Neutrophil (primary cell): ENCODE measurements at regions not wholly inside any gene's neighbourhood (a gene's known extent, or its start where the extent isn't known, plus 50 kb on each side); places are given as distances from the start of the nearest gene placed in this dataset.

Source experiments
- H3K27ac ChIP-seq: fragments of 200-600 bp; sonication (generic); 2 replicates; pipeline ENCODE4 v1.5.1; 2016; ENCODE audit warnings: mild to moderate bottlenecking, moderate library complexity
- H3K27me3 ChIP-seq: fragments of 200-600 bp; sonication (generic); 2 replicates; pipeline ENCODE4 v1.6.0; 2016; ENCODE audit warnings: mild to moderate bottlenecking
- H3K36me3 ChIP-seq: fragments of 200-600 bp; sonication (generic); 2 replicates; pipeline ENCODE4 v1.5.1; 2017
- H3K4me1 ChIP-seq, 2 experiments: fragments of 200-600 bp in 1 of 2; sonication (generic) in 1 of 2; 1 replicate in 1 of 2; 2 replicates in 1 of 2; pipeline versions ENCODE4 v1.5.1 to v1.6.1; 2013 to 2016; ENCODE audit warnings: low read depth in 1 of 2, low read length in 1 of 2, mild to moderate bottlenecking in 1 of 2, moderate library complexity in 1 of 2; ENCODE audit not compliant: control insufficient read depth in 1 of 2, insufficient read depth in 1 of 2
- H3K4me3 ChIP-seq, 2 experiments: fragments of 200-600 bp in 1 of 2; sonication (generic) in 1 of 2; 1 replicate in 1 of 2; 2 replicates in 1 of 2; pipeline ENCODE4 v1.5.1; 2013 to 2016; ENCODE audit warnings: low read depth in 1 of 2, low read length in 1 of 2, mild to moderate bottlenecking in 1 of 2, moderate library complexity in 1 of 2
- H3K9me3 ChIP-seq: fragments of 200-600 bp; sonication (generic); 2 replicates; pipeline ENCODE4 v1.5.1; 2016
- TF ChIP-seq, protein P1 (sequence below): fragments of 200-600 bp; sonication (generic); IDR thresholded peaks from 2 replicates; pipeline ENCODE4 v1.5.1; 2016; ENCODE audit warnings: antibody characterized with exemption

DNA sequence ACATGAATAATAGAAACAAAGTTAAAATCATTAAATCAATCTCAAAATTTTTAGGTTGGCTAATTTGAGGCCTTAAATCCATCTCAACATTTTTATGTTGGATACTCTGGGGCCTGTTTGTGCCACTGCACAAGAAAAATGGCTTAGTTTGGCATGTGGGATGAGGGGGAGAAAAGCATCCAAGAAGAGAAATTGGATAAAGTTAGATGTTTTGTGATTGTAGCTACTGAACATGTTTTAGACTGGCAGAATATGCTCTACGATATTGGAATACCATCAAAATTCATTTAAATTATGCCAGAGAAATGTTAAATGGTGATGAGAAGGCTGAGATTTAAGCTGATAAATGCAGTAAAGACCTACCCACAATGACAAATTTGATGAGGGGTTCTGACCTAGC, 376.9 kb downstream of the CXXC4 start:
- TF ChIP-seq, protein P1, sequence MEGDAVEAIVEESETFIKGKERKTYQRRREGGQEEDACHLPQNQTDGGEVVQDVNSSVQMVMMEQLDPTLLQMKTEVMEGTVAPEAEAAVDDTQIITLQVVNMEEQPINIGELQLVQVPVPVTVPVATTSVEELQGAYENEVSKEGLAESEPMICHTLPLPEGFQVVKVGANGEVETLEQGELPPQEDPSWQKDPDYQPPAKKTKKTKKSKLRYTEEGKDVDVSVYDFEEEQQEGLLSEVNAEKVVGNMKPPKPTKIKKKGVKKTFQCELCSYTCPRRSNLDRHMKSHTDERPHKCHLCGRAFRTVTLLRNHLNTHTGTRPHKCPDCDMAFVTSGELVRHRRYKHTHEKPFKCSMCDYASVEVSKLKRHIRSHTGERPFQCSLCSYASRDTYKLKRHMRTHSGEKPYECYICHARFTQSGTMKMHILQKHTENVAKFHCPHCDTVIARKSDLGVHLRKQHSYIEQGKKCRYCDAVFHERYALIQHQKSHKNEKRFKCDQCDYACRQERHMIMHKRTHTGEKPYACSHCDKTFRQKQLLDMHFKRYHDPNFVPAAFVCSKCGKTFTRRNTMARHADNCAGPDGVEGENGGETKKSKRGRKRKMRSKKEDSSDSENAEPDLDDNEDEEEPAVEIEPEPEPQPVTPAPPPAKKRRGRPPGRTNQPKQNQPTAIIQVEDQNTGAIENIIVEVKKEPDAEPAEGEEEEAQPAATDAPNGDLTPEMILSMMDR: no peak
- H3K27me3 ChIP-seq: no peaks in the 10 kb centered on the region
- H3K4me3 ChIP-seq: no peak overlapping the region
- H3K36me3 ChIP-seq: no peaks in the 10 kb centered on the region
- H3K4me1 ChIP-seq: no peaks in the 10 kb centered on the region
- no peak overlapping the region for H3K27ac ChIP-seq
- no peaks in the 10 kb centered on the region for H3K9me3 ChIP-seq

GRCh38 chr4:104113850-104114249, 380.8 kb downstream of the CXXC4 start:
- Histone ChIP-seq H3K9me3 (no peaks in the 10 kb centered on the region), H3K36me3 (no peaks in the 10 kb centered on the region), H3K4me3 (no peak overlapping the region), H3K4me1 (no peaks in the 10 kb centered on the region), H3K27me3 (no peaks in the 10 kb centered on the region), H3K27ac (no peak overlapping the region)
- TF ChIP-seq, protein P1: no peak

DNA sequence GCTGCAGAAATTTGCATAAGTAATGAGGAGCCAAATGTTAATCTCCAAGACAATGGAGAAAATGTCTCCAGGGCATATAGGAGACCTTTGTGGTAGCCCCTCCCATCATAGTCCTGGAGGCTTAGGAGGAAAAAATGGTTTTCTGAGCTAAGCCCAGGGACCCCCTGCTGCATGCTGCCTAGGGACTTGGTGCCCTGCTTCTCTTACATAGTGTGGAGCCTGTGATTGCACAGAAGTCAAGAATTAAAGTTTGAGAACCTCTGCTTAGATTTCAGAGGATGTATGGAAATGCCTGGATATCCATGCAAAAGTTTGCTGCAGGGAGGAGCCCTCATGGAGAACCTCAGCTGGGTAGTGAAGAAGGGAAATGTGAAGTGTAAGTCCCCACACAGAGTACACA, 379.4 kb upstream of the TACR3 start:
- TF ChIP-seq, protein P1: no peak
- Histone ChIP-seq H3K9me3 (no peaks in the 10 kb centered on the region), H3K27ac (no peak overlapping the region), H3K4me1 (no peaks in the 10 kb centered on the region), H3K27me3 (no peaks in the 10 kb centered on the region), H3K4me3 (no peak overlapping the region), H3K36me3 (no peaks in the 10 kb centered on the region)

- H3K4me1 ChIP-seq: peaks cover 4 to 6% of the 10 kb centered on the region in 2 experiments
- TF ChIP-seq, protein P1: no peak
- no peaks in the 10 kb centered on the region for H3K27me3 ChIP-seq
- H3K36me3 ChIP-seq: no peaks in the 10 kb centered on the region
- peak overlapping the region; percentile 24 for H3K27ac ChIP-seq
- no peak overlapping the region for H3K4me3 ChIP-seq
- H3K9me3 ChIP-seq: no peaks in the 10 kb centered on the region
Observed at GRCh38 chr4:104093247-104093646, 373.5 kb upstream of the TACR3 start.

- H3K27ac ChIP-seq: no peak overlapping the region
- TF ChIP-seq, protein P1: no peak
- no peaks in the 10 kb centered on the region for H3K27me3 ChIP-seq
- no peak overlapping the region for H3K4me3 ChIP-seq
- H3K36me3 ChIP-seq: no peaks in the 10 kb centered on the region
- no peaks in the 10 kb centered on the region for H3K9me3 ChIP-seq
- no peaks in the 10 kb centered on the region for H3K4me1 ChIP-seq
Observed at GRCh38 chr4:104073229-104073628, 353.4 kb upstream of the TACR3 start.

DNA sequence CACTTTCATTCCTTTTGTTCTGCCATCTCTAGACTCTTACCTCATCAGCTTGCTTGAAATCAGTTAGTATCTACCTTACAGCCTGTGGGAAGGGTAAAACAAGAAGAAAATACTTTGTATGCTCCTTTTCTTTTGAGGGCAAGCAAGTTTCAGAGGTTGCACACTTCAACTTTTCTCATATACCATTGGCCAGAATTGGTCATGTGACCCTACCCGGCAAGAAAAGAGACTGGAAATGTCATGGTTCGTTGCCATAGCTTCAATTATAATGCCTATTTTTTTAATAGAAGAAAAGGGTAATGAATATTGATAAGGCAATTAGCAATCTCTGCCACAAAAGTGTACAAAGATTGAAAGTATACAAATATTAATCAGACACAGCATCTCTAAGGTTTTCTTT, 346.7 kb upstream of the TACR3 start:
- Histone ChIP-seq H3K27me3 (no peaks in the 10 kb centered on the region), H3K4me1 (no peaks in the 10 kb centered on the region), H3K4me3 (no peak overlapping the region), H3K36me3 (no peaks in the 10 kb centered on the region), H3K27ac (no peak overlapping the region), H3K9me3 (no peaks in the 10 kb centered on the region)
- TF ChIP-seq, protein P1: no peak
